ENCODE measurements at regions not wholly inside any gene's neighbourhood (a gene's known extent, or its start where the extent isn't known, plus 50 kb on each side); places are given as distances from the start of the nearest gene placed in this dataset.

GRCh38 chr20:54353292-54353691 lies 122.1 kb upstream of the DOK5 start:
- TF ChIP-seq, protein P1, sequence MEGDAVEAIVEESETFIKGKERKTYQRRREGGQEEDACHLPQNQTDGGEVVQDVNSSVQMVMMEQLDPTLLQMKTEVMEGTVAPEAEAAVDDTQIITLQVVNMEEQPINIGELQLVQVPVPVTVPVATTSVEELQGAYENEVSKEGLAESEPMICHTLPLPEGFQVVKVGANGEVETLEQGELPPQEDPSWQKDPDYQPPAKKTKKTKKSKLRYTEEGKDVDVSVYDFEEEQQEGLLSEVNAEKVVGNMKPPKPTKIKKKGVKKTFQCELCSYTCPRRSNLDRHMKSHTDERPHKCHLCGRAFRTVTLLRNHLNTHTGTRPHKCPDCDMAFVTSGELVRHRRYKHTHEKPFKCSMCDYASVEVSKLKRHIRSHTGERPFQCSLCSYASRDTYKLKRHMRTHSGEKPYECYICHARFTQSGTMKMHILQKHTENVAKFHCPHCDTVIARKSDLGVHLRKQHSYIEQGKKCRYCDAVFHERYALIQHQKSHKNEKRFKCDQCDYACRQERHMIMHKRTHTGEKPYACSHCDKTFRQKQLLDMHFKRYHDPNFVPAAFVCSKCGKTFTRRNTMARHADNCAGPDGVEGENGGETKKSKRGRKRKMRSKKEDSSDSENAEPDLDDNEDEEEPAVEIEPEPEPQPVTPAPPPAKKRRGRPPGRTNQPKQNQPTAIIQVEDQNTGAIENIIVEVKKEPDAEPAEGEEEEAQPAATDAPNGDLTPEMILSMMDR (optimal IDR thresholded peaks at IDR 0.05 in 1 of 3, IDR thresholded peaks at IDR 0.05 in 1 of 3, conservative IDR thresholded peaks at IDR 0.05 in 1 of 3; ENCODE audit: extremely low read depth in 1 of 3, insufficient read depth in 2 of 3, low read length in 3 of 3) = no peak
- no peak for TF ChIP-seq EZH2 (IDR thresholded peaks at IDR 0.05; ENCODE audit: low read length)

All from keratinocyte (primary cell).